ENCODE measurements at regions not wholly inside any gene's neighbourhood (a gene's known extent, or its start where the extent isn't known, plus 50 kb on each side); places are given as distances from the start of the nearest gene placed in this dataset.

- no peak for DNase-seq
Measured at GRCh38 chr11:116596346-116597260, 176.2 kb downstream of the BUD13 start.

DNA sequence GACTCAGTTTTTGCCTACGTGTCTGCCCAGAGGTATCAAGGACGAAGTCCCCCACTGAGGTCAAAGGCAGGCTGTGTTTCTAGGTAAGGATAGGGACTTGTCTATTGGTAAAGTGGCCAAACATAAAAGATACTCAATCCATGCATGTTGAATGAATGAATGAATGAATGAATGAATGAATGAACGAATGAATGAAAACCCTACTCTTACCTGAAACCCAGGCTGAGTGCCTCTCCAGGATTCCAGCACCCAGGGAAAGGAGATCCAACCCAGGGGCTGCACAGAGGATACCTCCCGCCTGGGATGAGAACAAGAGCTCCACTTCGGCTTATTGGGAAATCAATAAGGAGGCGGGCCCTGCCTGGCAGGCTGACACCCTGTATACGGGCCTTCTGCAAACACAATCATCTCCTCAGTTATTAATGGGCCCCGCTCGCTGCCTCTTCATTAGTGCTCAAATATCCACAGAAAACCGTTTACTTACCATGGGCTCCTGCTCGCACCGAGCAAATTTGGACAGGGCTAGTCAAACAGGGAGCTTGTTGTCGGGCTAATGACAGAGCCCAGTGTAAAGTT, 177.4 kb downstream of the BUD13 start:
- no peak for DNase-seq

DNA sequence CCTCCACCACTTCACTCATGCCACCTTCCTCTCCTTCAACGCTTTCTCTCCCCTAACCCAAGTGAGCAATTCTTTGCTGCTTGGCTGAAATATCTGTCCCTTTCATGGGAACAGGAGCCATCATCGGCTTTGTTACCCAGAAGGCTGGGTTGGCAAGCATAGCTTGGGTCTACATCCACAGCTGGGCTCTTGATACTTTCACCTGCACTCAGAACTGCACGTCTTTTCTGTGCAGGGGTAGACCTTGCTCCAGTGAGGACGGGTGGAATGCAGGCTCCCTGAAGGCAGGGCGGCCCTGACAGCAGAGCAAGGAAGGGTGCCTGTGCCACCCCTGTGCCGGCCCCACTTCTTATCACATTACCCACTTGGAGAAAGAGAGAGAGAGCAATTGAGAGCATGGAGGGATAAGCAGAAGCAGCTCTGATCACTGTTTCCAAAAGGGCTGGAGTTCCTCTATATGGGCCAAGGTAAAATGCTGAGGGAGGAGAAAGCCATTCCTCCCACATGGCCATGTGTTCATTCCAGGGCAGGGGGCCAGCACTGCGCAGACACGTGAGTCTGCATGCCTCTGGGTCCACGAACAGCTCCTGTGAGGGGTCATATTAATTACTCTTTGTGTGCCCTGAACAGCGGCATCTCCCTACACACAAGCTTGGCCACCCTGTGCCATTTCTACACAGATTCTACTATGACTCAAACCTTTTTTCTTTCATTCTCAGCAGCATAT, 181.8 kb downstream of the BUD13 start:
- DNase-seq: no peak

GRCh38 chr11:116589402-116589801, 183.4 kb downstream of the BUD13 start:
- DNase-seq: no peak

DNA sequence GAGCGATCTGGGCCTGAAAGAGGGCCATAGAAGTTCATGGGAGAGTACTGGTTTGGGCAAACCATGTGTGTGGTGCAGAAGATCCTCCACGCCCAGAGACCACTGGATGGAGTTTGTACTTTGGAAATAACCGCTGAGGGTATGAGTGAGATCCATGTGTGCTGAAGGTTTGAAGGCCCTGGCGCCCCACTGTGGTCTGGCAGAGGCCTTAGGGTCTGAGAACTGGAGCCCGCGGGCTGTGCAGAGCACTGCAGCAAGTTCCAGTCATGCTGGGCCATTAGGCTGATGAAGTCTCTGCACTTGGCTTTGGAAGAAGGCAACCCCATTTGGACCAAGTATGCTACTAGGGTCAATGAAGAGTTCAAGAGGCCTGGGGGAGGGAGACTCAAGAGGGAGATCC, 186.4 kb downstream of the BUD13 start:
- no peak for DNase-seq

- no peak for DNase-seq
Measured at GRCh38 chr11:116582571-116582970, 190.2 kb downstream of the BUD13 start.

GRCh38 chr11:116581349-116581748, 191.4 kb downstream of the BUD13 start:
- DNase-seq: no peak

GRCh38 chr11:116580799-116581198, 192.0 kb downstream of the BUD13 start:
- no peak for DNase-seq

GRCh38 chr11:116579857-116580727, 192.7 kb downstream of the BUD13 start:
- DNase-seq: no peak

GRCh38 chr11:116579031-116579653, 193.6 kb downstream of the BUD13 start:
- no peak for DNase-seq

DNA sequence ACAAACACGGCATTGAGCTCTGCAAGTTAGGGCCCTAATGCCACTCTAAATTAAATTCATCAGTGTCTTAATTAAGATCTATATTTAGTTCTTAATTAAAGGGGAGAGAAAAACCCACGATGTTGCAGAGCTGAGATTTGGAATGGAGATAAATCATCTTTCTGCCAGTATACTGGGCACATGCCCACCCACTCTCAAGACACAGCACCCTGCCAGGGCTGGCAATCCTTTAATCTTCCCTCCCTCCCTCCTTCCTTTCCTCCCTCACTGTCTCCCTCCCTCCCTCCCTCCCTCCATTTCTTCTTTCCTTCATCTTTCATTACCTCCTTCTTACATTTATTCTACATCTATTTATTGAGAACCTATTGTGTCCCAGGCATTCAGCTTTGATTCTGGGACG, 194.8 kb downstream of the BUD13 start:
- no peak for DNase-seq

GRCh38 chr11:116577273-116577672, 195.5 kb downstream of the BUD13 start:
- no peak for DNase-seq

DNA sequence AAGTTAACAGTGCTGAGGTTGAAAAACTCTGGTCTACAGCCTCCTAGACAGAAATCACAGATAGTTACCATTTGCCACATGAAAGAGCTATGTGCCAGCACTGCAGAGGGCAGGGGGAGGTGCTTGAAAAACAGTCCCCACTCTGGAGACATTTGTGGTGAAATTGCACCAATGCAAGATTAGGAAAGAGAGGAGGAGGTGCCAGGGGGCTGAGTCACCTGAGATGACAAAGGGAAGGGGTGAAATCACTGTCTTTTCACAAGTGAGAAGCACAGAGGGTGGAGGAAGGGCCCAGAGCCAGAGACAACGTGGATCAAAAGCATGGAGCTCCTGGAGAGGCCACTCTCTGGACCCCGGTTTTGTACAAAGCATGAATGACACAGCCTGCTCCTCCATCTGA, 196.3 kb downstream of the BUD13 start:
- no peak for DNase-seq

GRCh38 chr11:116567721-116568242, 205.0 kb downstream of the BUD13 start:
- no peak for DNase-seq

- no peak for DNase-seq
Measured at GRCh38 chr11:116563712-116564047, 209.1 kb downstream of the BUD13 start.

GRCh38 chr11:116563028-116563711, 209.6 kb downstream of the BUD13 start:
- DNase-seq: no peak

DNA sequence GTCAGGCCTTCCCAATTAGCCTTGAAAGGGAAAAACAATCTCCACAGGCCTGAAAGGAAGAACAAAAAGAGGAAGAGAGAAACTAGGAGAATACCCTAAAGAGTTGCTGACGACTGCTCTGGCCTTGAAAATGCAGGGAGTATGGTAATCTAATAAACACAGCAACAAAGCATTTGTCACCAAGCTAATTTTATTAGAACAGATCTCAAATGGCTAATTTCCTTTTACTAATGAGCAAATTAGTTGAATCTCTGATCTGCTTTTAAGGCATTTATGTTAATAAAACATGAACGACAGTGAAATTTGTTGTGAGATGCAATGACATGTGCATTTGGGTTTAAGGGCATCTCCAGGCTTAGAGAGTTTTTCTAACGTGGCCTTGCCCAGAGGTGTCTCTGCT, 212.2 kb downstream of the BUD13 start:
- no peak for DNase-seq

DNA sequence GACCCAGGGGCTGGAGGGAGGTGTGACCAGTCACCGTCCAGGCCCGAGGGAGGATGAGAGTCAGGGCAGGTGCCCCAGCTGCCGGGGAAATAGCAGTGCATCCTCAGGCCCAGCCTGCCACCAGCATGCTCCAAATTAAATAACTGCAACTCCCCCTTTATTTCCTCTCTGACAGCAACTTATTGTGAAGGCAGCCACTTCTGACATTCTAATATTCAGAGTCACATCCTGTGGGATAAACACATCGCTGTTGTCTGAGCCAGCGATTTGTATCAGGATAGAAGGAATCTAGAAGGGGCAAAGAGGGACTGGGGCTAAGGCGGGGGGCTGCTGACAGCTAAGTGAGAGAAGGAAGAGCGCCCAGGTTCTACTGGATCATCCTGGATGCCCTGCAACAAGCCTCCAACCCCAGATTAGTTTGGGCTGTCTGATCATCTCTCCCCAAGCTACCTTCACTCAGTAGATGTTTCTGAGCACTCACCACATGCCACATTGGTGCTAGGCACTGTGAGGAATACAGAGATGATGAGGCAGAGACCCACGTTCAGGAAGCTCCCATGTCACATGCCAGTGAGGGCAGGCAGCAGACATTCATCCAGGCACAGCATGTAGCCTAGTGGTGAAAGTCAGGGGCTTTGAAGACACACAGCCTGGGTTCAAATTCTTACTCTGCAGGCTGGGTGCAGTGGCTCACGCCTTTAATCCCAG, 214.1 kb downstream of the BUD13 start:
- DNase-seq: no peak

DNA sequence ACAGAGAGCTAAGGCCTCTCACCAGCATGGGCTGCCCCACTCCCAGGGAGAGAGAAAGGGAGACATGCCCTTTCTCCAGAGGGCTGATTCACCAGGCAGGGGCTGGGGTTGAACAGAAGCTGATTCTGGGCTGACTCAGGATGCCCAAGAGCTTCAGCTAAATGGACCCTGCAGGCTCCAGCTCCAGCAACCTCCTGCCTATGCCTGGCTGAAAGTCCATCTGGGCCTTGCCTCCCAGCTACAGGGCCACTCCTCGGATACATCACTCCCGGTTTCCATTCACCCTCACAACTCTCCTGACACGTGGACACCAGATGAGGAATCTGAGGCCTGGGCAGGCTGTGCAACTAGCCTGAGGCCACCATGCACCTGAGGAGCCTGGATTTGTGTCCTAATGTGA, 215.5 kb downstream of the BUD13 start:
- DNase-seq: no peak

- no peak for DNase-seq
Measured at GRCh38 chr11:116556483-116556882, 216.3 kb downstream of the BUD13 start.

- no peak for DNase-seq
Measured at GRCh38 chr11:116553482-116553881, 219.3 kb downstream of the BUD13 start.
